A204.1 (cell line): ENCODE measurements at regions not wholly inside any gene's neighbourhood (a gene's known extent, or its start where the extent isn't known, plus 50 kb on each side); places are given as distances from the start of the nearest gene placed in this dataset.

ENCODE experiments used
- FAIRE-seq: peaks from 2 replicates; lab custom pipeline; 2012; peaks lifted over from hg19 to GRCh38; lab: Jason Lieb, UNC

GRCh38 chr22:48340727-48341709 lies 1486.7 kb downstream of the BRD1 start:
- FAIRE-seq = no peak

GRCh38 chr22:48340191-48340590 lies 1487.5 kb downstream of the BRD1 start:
- no peak for FAIRE-seq

GRCh38 chr22:48338793-48339705 lies 1488.6 kb downstream of the BRD1 start:
- FAIRE-seq = no peak

- FAIRE-seq = no peak
Observed at GRCh38 chr22:48337957-48338792, 1489.5 kb downstream of the BRD1 start.

GRCh38 chr22:48336339-48337060 lies 1491.2 kb downstream of the BRD1 start:
- FAIRE-seq = no peak

GRCh38 chr22:48335442-48336139 lies 1492.1 kb downstream of the BRD1 start:
- FAIRE-seq = no peak

- no peak for FAIRE-seq
Observed at GRCh38 chr22:48334971-48335370, 1492.7 kb downstream of the BRD1 start.

- FAIRE-seq = no peak
Observed at GRCh38 chr22:48333816-48334735, 1493.6 kb downstream of the BRD1 start.

- FAIRE-seq = no peak
Observed at GRCh38 chr22:48333323-48333763, 1494.3 kb downstream of the BRD1 start.

GRCh38 chr22:48332438-48333322 lies 1495.0 kb downstream of the BRD1 start:
- no peak for FAIRE-seq

GRCh38 chr22:48331691-48332220 lies 1495.9 kb downstream of the BRD1 start:
- no peak for FAIRE-seq

- no peak for FAIRE-seq
Observed at GRCh38 chr22:48331266-48331665, 1496.4 kb downstream of the BRD1 start.

- FAIRE-seq = no peak
Observed at GRCh38 chr22:48327721-48328120, 1500.0 kb downstream of the BRD1 start.

- FAIRE-seq = no peak
Observed at GRCh38 chr22:48323746-48324145, 1503.9 kb downstream of the BRD1 start.

- peak; percentile 35 for FAIRE-seq
Observed at GRCh38 chr22:48322907-48323306, 1504.8 kb downstream of the BRD1 start.

- no peak for FAIRE-seq
Observed at GRCh38 chr22:48321986-48322545, 1505.6 kb downstream of the BRD1 start.

GRCh38 chr22:48320683-48321451 lies 1506.8 kb downstream of the BRD1 start:
- no peak for FAIRE-seq
